Naive thymus-derived CD4-positive, alpha-beta T cell (primary cell): ENCODE measurements at regions not wholly inside any gene's neighbourhood (a gene's known extent, or its start where the extent isn't known, plus 50 kb on each side); places are given as distances from the start of the nearest gene placed in this dataset.

Experiments used
- ATAC-seq: fragments of 150-1000 bp; cut with Tn5 transposase; 2 replicates; pipeline ENCODE4 v1.10.0; 2021; ENCODE audit warnings: mild to moderate bottlenecking, moderate library complexity
- CTCF ChIA-PET: fragments of 350-600 bp; sonication (Branson Sonifier 250); formaldehyde crosslinking; loops from one replicate; lab custom pipeline; 2021; ENCODE audit warnings: antibody characterized with exemption; lab: Charles Lee
- POLR2A ChIA-PET: fragments of 350-600 bp; sonication (Branson Sonifier 250); formaldehyde crosslinking; loops from one replicate; lab custom pipeline; 2021; ENCODE audit warnings: antibody characterized with exemption, inconsistent platforms; lab: Charles Lee
- DNase-seq, 9 donors: peaks; one replicate each; pipeline versions ENCODE4 v3.0.0 to v3.0.0-alpha.2; 2020 to 2022; ENCODE audit warnings: mixed read lengths in 1 of 9
- H3K27ac ChIP-seq: one replicate; pipeline ENCODE4 v1.7.0; 2013; ENCODE audit warnings: mild to moderate bottlenecking, low read depth, low read length, moderate library complexity
- H3K27me3 ChIP-seq, 2 donors: one replicate each; pipeline ENCODE4 v1.7.0; 2013; ENCODE audit warnings: low read length in 2 of 2, mild to moderate bottlenecking in 2 of 2, moderate library complexity in 2 of 2; ENCODE audit not compliant: control insufficient read depth in 2 of 2, insufficient read depth in 2 of 2
- H3K36me3 ChIP-seq, 3 experiments: 1 replicate in 2 of 3; 2 replicates in 1 of 3; pipeline ENCODE4 v1.7.0; 2013; ENCODE audit warnings: low read length in 3 of 3, mild to moderate bottlenecking in 3 of 3, moderate library complexity in 1 of 3; ENCODE audit not compliant: insufficient read depth in 3 of 3, control insufficient read depth in 2 of 3
- H3K4me1 ChIP-seq, 2 donors: one replicate each; pipeline ENCODE4 v1.7.0; 2013; ENCODE audit warnings: low read length in 2 of 2, mild to moderate bottlenecking in 2 of 2, moderate library complexity in 1 of 2; ENCODE audit not compliant: control insufficient read depth in 2 of 2, insufficient read depth in 2 of 2
- H3K4me3 ChIP-seq: 2 replicates; pipeline ENCODE4 v1.7.0; 2013; ENCODE audit warnings: mild to moderate bottlenecking, low read length
- H3K9me3 ChIP-seq, 3 experiments: 1 replicate in 2 of 3; 2 replicates in 1 of 3; pipeline ENCODE4 v1.7.0; 2013; ENCODE audit warnings: low read length in 3 of 3; ENCODE audit not compliant: control insufficient read depth in 2 of 3
- H3K27ac Mint-ChIP-seq, 9 donors: one replicate each; pipeline ENCODE4 v1.8.0; 2020 to 2022; ENCODE audit warnings: mixed read lengths in 9 of 9, mild to moderate bottlenecking in 8 of 9, moderate library complexity in 5 of 9, inconsistent platforms in 2 of 9
- H3K27me3 Mint-ChIP-seq, 5 donors: one replicate each; pipeline ENCODE4 v1.8.0; 2021 to 2022; ENCODE audit warnings: mixed read lengths in 5 of 5, mild to moderate bottlenecking in 1 of 5
- H3K36me3 Mint-ChIP-seq, 5 donors: one replicate each; pipeline ENCODE4 v1.8.0; 2020 to 2022; ENCODE audit warnings: mixed read lengths in 5 of 5, mild to moderate bottlenecking in 3 of 5, inconsistent platforms in 1 of 5
- H3K4me1 Mint-ChIP-seq, 7 donors: one replicate each; pipeline ENCODE4 v1.8.0; 2020 to 2022; ENCODE audit warnings: mixed read lengths in 7 of 7, mild to moderate bottlenecking in 3 of 7, inconsistent platforms in 1 of 7
- H3K4me3 Mint-ChIP-seq, 10 donors: one replicate each; pipeline ENCODE4 v1.8.0; 2020 to 2022; ENCODE audit warnings: mild to moderate bottlenecking in 10 of 10, mixed read lengths in 10 of 10, moderate library complexity in 6 of 10, inconsistent platforms in 2 of 10
- H3K9me3 Mint-ChIP-seq, 11 donors: one replicate each; pipeline ENCODE4 v1.8.0; 2020 to 2022; ENCODE audit warnings: mixed read lengths in 11 of 11, mild to moderate bottlenecking in 4 of 11, inconsistent platforms in 1 of 11, moderate library complexity in 1 of 11
- intact Hi-C, 2 donors: fragments of 100-400 bp; cut with micrococcal nuclease; formaldehyde crosslinking; loops; one replicate each; pipeline ENCODE4 v1.15.1; 2023

DNA sequence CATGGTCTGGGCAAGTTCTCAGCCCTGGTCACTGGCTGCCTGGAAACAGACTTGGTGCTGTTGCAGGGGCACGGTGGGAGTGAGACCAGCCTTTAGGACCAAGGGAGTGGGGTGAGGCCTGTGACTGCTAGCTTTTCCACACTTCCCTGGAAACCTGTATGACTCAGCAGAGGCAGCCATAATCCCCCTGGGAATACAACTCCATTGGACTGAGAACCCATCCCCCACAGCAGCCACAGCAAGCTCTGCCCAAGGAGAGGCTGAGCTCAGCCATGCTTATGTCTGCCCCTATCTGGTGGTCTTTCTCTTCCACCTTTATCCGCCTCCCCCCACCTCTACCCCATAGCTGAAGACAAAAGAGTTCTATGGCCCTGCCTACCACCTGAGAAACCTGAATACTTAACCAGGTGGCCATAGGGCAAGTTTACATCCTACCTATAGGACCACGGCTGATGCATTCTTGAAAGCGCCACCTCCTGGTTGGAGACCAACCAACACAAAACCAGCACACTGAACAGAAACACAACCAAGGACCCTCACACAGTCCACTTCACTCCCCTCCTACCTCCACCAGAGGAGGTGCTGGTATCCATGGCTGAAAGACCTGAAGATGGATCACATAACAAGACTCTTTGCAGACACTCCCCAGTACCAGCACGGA is 816.2 kb upstream of the SOX9 start:
- intact Hi-C loops, result no loop called here

DNA sequence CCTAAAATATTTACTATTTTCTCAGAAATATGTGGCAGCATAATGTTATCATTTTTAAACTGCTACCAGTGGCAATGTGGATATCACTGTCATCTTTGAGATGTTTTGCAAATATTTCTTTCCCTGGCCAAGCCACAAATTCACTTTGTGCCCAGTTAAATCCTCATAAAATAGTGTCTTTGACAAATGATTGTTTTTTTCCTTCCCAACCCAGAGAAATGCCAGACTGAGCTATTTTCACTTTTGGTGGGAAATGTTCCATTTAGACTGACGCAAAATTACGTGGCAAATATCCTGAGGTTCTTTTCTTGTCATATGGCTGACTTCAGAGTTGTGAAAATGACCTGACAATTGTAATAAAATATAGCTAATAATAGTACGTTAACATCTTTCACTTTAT is 807.0 kb upstream of the SOX9 start:
- H3K27ac ChIP-seq, result no peak overlapping the region
- intact Hi-C loops, result no loop called here
- H3K4me3 ChIP-seq, result no peak overlapping the region
- H3K36me3 Mint-ChIP-seq, result no peaks in the 10 kb centered on the region
- peaks cover 0 to 12% (median 5%) of the 10 kb centered on the region in 11 donors for H3K9me3 Mint-ChIP-seq
- no peaks in the 10 kb centered on the region for H3K4me1 Mint-ChIP-seq
- H3K27me3 ChIP-seq, result no peaks in the 10 kb centered on the region
- H3K9me3 ChIP-seq, result no peaks in the 10 kb centered on the region
- H3K27ac Mint-ChIP-seq, result no peak overlapping the region
- H3K4me1 ChIP-seq, result no peaks in the 10 kb centered on the region
- H3K4me3 Mint-ChIP-seq, result no peak overlapping the region
- POLR2A ChIA-PET, result no interaction called here
- H3K27me3 Mint-ChIP-seq, result no peaks in the 10 kb centered on the region
- CTCF ChIA-PET, result no interaction called here
- no peak for DNase-seq
- no peak for ATAC-seq
- H3K36me3 ChIP-seq, result no peaks in the 10 kb centered on the region

More for the DNA sequence above, 816.2 kb upstream of the SOX9 start:
- Mint-ChIP-seq H3K4me3 (no peak overlapping the region), H3K4me1 (no peaks in the 10 kb centered on the region), H3K36me3 (no peaks in the 10 kb centered on the region), H3K9me3 (peaks cover under 1 to 49% (median 21%) of the 10 kb centered on the region in 11 donors), H3K27me3 (peaks cover 0 to 6% (median 0%) of the 10 kb centered on the region in 5 donors), H3K27ac (no peak overlapping the region)
- ChIA-PET POLR2A (no interaction called here), CTCF (no interaction called here)
- Histone ChIP-seq H3K27ac (no peak overlapping the region), H3K9me3 (peaks cover 0 to 10% (median 0%) of the 10 kb centered on the region in 3 experiments), H3K4me1 (no peaks in the 10 kb centered on the region), H3K36me3 (no peaks in the 10 kb centered on the region), H3K4me3 (no peak overlapping the region), H3K27me3 (no peaks in the 10 kb centered on the region)
- DNase-seq (no peak), ATAC-seq (no peak)

DNA sequence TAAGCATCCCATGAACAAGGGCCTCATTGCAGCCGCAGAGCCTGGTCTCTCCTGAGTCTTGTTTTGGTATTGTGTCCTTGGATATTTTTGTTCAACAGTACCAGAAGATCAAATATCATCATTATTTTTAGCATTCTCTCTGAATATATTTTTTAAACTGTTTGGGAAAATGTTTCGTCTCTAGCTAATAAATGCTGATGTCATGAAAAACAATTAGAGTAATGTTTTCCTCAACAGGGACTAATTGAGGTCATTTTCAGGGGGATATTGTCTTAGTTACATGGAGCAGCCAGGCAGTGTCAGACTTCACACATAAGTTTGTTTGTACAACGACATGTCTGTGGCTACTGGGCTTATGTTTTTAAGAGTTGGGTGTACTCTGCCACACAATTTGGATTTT is 805.3 kb upstream of the SOX9 start:
- Histone ChIP-seq H3K4me3 (no peak overlapping the region), H3K36me3 (no peaks in the 10 kb centered on the region), H3K9me3 (no peaks in the 10 kb centered on the region), H3K27me3 (no peaks in the 10 kb centered on the region), H3K27ac (no peak overlapping the region), H3K4me1 (no peaks in the 10 kb centered on the region)
- H3K4me1 Mint-ChIP-seq, result no peaks in the 10 kb centered on the region
- CTCF ChIA-PET, result no interaction called here
- no peak overlapping the region for H3K27ac Mint-ChIP-seq
- no peak for DNase-seq
- no peaks in the 10 kb centered on the region for H3K36me3 Mint-ChIP-seq
- no peak for ATAC-seq
- POLR2A ChIA-PET, result no interaction called here
- intact Hi-C loops, result no loop called here
- no peaks in the 10 kb centered on the region for H3K27me3 Mint-ChIP-seq
- H3K9me3 Mint-ChIP-seq, result peaks cover 0 to 9% (median 3%) of the 10 kb centered on the region in 11 donors
- H3K4me3 Mint-ChIP-seq, result no peak overlapping the region

DNA sequence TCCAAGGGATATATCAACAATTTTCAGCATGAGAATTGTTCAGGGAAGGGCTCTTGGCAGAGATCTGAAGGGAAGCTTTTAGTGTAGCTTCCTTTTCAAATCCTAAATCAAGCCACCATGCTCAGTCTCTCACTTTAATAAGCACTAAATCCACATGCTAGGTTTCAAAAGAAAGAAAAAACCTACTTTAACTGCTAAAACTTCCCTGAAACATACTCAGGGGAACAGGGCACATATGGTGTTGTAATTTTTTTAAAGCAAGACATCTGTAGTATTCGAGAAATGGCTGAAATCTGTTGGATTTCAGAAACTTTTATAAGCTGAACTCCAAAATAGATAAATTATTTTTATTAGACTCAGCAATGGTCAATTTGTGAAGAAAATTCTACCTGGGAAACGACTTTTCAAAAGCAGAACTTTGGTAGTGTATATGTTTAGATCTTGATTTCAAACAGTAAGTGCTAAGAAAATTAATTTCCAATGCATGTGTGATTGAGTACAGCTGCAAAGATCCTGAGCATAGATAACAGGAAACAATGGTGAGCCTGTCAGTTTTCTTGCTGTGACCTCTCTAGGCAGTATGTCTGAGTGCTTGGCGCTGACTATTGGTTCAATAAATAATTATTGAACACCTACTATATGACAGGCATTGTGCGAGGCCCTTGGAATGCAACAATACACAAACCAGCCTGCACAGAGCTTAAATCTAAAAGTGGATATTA is 804.5 kb upstream of the SOX9 start:
- Histone ChIP-seq H3K9me3 (no peaks in the 10 kb centered on the region), H3K27me3 (no peaks in the 10 kb centered on the region), H3K4me3 (no peak overlapping the region), H3K36me3 (no peaks in the 10 kb centered on the region), H3K4me1 (no peaks in the 10 kb centered on the region), H3K27ac (no peak overlapping the region)
- Mint-ChIP-seq H3K4me1 (no peaks in the 10 kb centered on the region), H3K36me3 (no peaks in the 10 kb centered on the region), H3K9me3 (peaks cover 0 to 10% (median 5%) of the 10 kb centered on the region in 11 donors), H3K27ac (no peak overlapping the region), H3K27me3 (no peaks in the 10 kb centered on the region), H3K4me3 (no peak overlapping the region)
- intact Hi-C loops, result no loop called here
- no peak for DNase-seq
- ChIA-PET CTCF (no interaction called here), POLR2A (no interaction called here)
- ATAC-seq, result no peak

DNA sequence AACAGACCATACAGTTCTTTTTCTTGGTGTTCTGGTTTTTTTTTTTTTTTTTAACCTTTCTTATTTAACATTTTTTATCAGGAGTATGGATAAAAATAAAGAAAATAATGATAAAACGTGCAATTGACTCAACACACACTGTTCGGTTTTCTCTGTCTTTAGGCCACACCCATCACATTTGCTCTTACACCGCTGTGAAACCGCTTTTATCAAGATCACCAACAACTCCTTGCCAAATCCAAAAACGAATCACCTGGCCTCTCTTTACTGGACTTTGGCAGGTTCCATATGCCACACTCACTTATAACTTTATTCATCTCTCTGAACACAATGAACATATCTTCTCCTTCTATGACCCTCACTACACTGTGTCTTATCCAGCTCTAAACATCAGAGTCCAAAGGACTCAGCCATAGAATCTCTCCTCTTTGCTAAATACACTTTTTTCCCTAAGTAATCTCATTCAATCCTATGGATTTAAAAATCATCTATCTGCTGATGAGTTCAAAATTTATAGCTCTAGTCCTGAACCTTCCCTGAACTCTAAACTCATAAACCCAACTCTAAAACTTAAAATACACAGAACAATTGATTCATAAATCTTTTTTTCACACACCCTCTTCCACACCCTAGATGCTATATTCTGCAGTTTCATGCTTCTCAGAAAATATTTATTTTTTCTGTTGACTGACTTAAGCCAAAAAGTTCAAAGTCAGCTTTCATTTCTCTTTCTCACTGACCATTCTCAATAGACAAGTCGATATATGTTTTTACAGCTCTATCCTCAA is 800.6 kb upstream of the SOX9 start:
- no peak for DNase-seq
- POLR2A ChIA-PET, result no interaction called here
- H3K27me3 ChIP-seq, result no peaks in the 10 kb centered on the region

DNA sequence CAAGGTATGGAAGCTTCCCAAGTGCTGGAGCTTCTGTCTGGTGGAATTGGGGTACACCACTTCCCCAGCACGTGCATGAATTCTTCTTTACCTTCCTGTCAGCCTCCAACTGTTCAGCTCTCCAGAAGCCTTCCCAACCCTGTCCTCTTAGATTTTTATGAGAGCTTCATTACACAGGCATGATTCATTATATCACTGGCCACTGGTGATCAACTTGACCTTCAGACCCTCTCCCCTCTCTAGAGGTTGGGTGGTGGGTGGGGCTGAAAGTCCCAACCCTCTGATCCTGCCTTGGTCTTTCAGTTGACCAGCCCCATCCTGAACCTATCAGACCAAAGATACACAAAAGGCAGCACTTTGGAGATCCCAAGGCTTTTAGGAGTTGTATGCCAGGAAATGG is 795.7 kb upstream of the SOX9 start:
- Histone ChIP-seq H3K4me3 (no peak overlapping the region), H3K9me3 (no peaks in the 10 kb centered on the region), H3K27ac (no peak overlapping the region), H3K36me3 (no peaks in the 10 kb centered on the region), H3K27me3 (no peaks in the 10 kb centered on the region), H3K4me1 (no peaks in the 10 kb centered on the region)
- ATAC-seq (no peak), DNase-seq (no peak)
- H3K27ac Mint-ChIP-seq, result no peak overlapping the region
- peaks cover 1 to 23% (median 12%) of the 10 kb centered on the region in 11 donors for H3K9me3 Mint-ChIP-seq
- POLR2A ChIA-PET, result no interaction called here
- H3K4me3 Mint-ChIP-seq, result no peak overlapping the region
- no peaks in the 10 kb centered on the region for H3K4me1 Mint-ChIP-seq
- no peaks in the 10 kb centered on the region for H3K36me3 Mint-ChIP-seq
- intact Hi-C loops, result no loop called here
- peaks cover 0 to 5% (median 0%) of the 10 kb centered on the region in 5 donors for H3K27me3 Mint-ChIP-seq
- CTCF ChIA-PET, result no interaction called here

More for the DNA sequence above, 800.6 kb upstream of the SOX9 start:
- no peaks in the 10 kb centered on the region for H3K4me1 Mint-ChIP-seq
- H3K27ac ChIP-seq, result no peak overlapping the region
- no peak for ATAC-seq
- no peaks in the 10 kb centered on the region for H3K27me3 Mint-ChIP-seq
- no peak overlapping the region for H3K4me3 ChIP-seq
- no peaks in the 10 kb centered on the region for H3K9me3 ChIP-seq
- H3K4me3 Mint-ChIP-seq, result no peak overlapping the region
- no peaks in the 10 kb centered on the region for H3K36me3 ChIP-seq
- no peaks in the 10 kb centered on the region for H3K36me3 Mint-ChIP-seq
- H3K4me1 ChIP-seq, result no peaks in the 10 kb centered on the region
- H3K27ac Mint-ChIP-seq, result no peak overlapping the region
- CTCF ChIA-PET, result no interaction called here
- H3K9me3 Mint-ChIP-seq, result peaks cover 1 to 15% (median 7%) of the 10 kb centered on the region in 11 donors
- intact Hi-C loops, result no loop called here
